Loucy (cell line): ENCODE measurements at regions not wholly inside any gene's neighbourhood (a gene's known extent, or its start where the extent isn't known, plus 50 kb on each side); places are given as distances from the start of the nearest gene placed in this dataset.

Source experiments
- H2AFZ ChIP-seq: fragments of 200-600 bp; sonication (generic); 2 replicates; pipeline ENCODE4 v1.6.0; 2016; ENCODE audit warnings: antibody characterized with exemption, mild to moderate bottlenecking, low read length, moderate library complexity
- H3F3A ChIP-seq: fragments of 200-600 bp; 2 replicates; pipeline ENCODE4 v1.6.0; 2016; ENCODE audit warnings: antibody characterized with exemption, low read depth, mild to moderate bottlenecking
- H3K27me3 ChIP-seq: fragments of 200-600 bp; sonication (generic); 2 replicates; pipeline ENCODE4 v1.6.1; 2014; ENCODE audit warnings: low read length, mild to moderate bottlenecking; ENCODE audit not compliant: insufficient read depth, poor library complexity, severe bottlenecking
- H3K36me3 ChIP-seq: fragments of 200-600 bp; sonication (generic); 2 replicates; pipeline ENCODE4 v1.6.1; 2016; ENCODE audit warnings: low read length; ENCODE audit not compliant: insufficient read depth
- H3K4me1 ChIP-seq: fragments of 200-600 bp; sonication (generic); 2 replicates; pipeline ENCODE4 v1.5.1; 2014; ENCODE audit warnings: low read length, mild to moderate bottlenecking; ENCODE audit not compliant: insufficient read depth, poor library complexity, severe bottlenecking
- H3K4me2 ChIP-seq: fragments of 200-600 bp; sonication (generic); 2 replicates; pipeline ENCODE4 v1.6.0; 2014; ENCODE audit warnings: antibody characterized with exemption, low read length, low read depth, mild to moderate bottlenecking; ENCODE audit not compliant: poor library complexity, severe bottlenecking
- H3K4me3 ChIP-seq: fragments of 200-600 bp; sonication (generic); 2 replicates; pipeline ENCODE4 v1.5.1; 2014; ENCODE audit warnings: low read length, mild to moderate bottlenecking, mixed read lengths; ENCODE audit not compliant: poor library complexity, severe bottlenecking
- H3K79me2 ChIP-seq: fragments of 200-600 bp; sonication (generic); 2 replicates; pipeline ENCODE4 v1.6.1; 2014; ENCODE audit warnings: low read length; ENCODE audit not compliant: insufficient read depth
- H3K9ac ChIP-seq: fragments of 200-600 bp; sonication (generic); 2 replicates; pipeline ENCODE4 v1.6.0; 2014; ENCODE audit warnings: mild to moderate bottlenecking, low read depth, low read length, moderate library complexity; ENCODE audit not compliant: poor library complexity, severe bottlenecking
- H3K9me2 ChIP-seq: fragments of 200-600 bp; sonication (generic); replicated peaks from 2 replicates; pipeline ENCODE4 v1.6.1; 2016; ENCODE audit warnings: low read depth, low read length, mixed read lengths
- H3K9me3 ChIP-seq: fragments of 200-600 bp; sonication (generic); 2 replicates; pipeline ENCODE4 v1.6.1; 2014; ENCODE audit warnings: mild to moderate bottlenecking, antibody characterized with exemption, low read length, low read depth; ENCODE audit not compliant: insufficient read depth
- H4K20me1 ChIP-seq: fragments of 200-600 bp; sonication (generic); 2 replicates; pipeline ENCODE4 v1.6.0; 2014; ENCODE audit warnings: antibody characterized with exemption, low read length, mild to moderate bottlenecking; ENCODE audit not compliant: insufficient read depth, poor library complexity, severe bottlenecking
- CTCF ChIP-seq: fragments of 200-600 bp; sonication (generic); conservative IDR thresholded peaks from 2 replicates; pipeline ENCODE4 v1.5.1; 2014; ENCODE audit warnings: mild to moderate bottlenecking, antibody characterized with exemption, low read length
- EZH2phosphoT487 ChIP-seq: fragments of 200-600 bp; IDR thresholded peaks from 2 replicates; pipeline ENCODE4 v1.6.1; 2018; ENCODE audit warnings: antibody characterized with exemption, mild to moderate bottlenecking, moderate library complexity, borderline replicate concordance

GRCh38 chr10:53569455-53569854, 796.9 kb upstream of the MBL2 start:
- Histone ChIP-seq H3K9me3 (no peaks in the 10 kb centered on the region), H3K4me1 (no peaks in the 10 kb centered on the region), H4K20me1 (no peaks in the 10 kb centered on the region), H3K36me3 (no peaks in the 10 kb centered on the region), H3K4me2 (no peak overlapping the region), H3K79me2 (no peaks in the 10 kb centered on the region), H3K9me2 (no peaks in the 10 kb centered on the region), H3F3A (no peaks in the 10 kb centered on the region), H3K4me3 (no peak overlapping the region), H2AFZ (no peak overlapping the region), H3K9ac (no peak overlapping the region), H3K27me3 (no peaks in the 10 kb centered on the region)
- TF ChIP-seq CTCF (no peak), EZH2phosphoT487 (no peak)

- Histone ChIP-seq H3K9ac (no peak overlapping the region), H3K27me3 (no peaks in the 10 kb centered on the region), H4K20me1 (no peaks in the 10 kb centered on the region), H3K4me2 (no peak overlapping the region), H2AFZ (no peak overlapping the region), H3K79me2 (no peaks in the 10 kb centered on the region), H3K4me1 (no peaks in the 10 kb centered on the region), H3K9me3 (no peaks in the 10 kb centered on the region), H3K36me3 (no peaks in the 10 kb centered on the region), H3F3A (no peaks in the 10 kb centered on the region), H3K4me3 (no peak overlapping the region), H3K9me2 (0 out of 2 replicates have a peak, but pooled peaks cover 3% of the 10 kb centered on the region)
- TF ChIP-seq CTCF (no peak), EZH2phosphoT487 (no peak)
Observed at GRCh38 chr10:53548664-53549063, 776.1 kb upstream of the MBL2 start.

- Histone ChIP-seq H3K9me3 (no peaks in the 10 kb centered on the region), H3K4me1 (no peaks in the 10 kb centered on the region), H3K9ac (no peak overlapping the region), H3K9me2 (0 out of 2 replicates have a peak, but pooled peaks cover 3% of the 10 kb centered on the region), H3K79me2 (no peaks in the 10 kb centered on the region), H3F3A (no peaks in the 10 kb centered on the region), H4K20me1 (no peaks in the 10 kb centered on the region), H2AFZ (no peak overlapping the region), H3K27me3 (no peaks in the 10 kb centered on the region), H3K36me3 (no peaks in the 10 kb centered on the region), H3K4me3 (no peak overlapping the region), H3K4me2 (no peak overlapping the region)
- no peak for TF ChIP-seq CTCF
- no peak for TF ChIP-seq EZH2phosphoT487
Observed at GRCh38 chr10:53547364-53547763, 774.8 kb upstream of the MBL2 start.
